WTC11 (cell line): ENCODE measurements at regions not wholly inside any gene's neighbourhood (a gene's known extent, or its start where the extent isn't known, plus 50 kb on each side); places are given as distances from the start of the nearest gene placed in this dataset.

Source experiments
- ELF4 ChIP-seq: sonication (generic); formaldehyde crosslinking; IDR thresholded peaks from 2 replicates; pipeline ENCODE4 v1.8.1; 2022; ENCODE audit warnings: low read depth, mild to moderate bottlenecking, moderate library complexity, missing genetic modification reagents
- ESRRA ChIP-seq: sonication (generic); formaldehyde crosslinking; IDR thresholded peaks from 2 replicates; pipeline ENCODE4 v1.8.1; 2022; ENCODE audit warnings: mild to moderate bottlenecking, missing genetic modification reagents, borderline replicate concordance
- JAZF1 ChIP-seq: fragments of 250-450 bp; sonication (Bioruptor Pico); IDR thresholded peaks from 2 replicates; pipeline ENCODE4 v1.9.0; 2021; ENCODE audit warnings: moderate library complexity, mild to moderate bottlenecking, inconsistent platforms
- JUN ChIP-seq: sonication (generic); formaldehyde crosslinking; IDR thresholded peaks from 2 replicates; pipeline ENCODE4 v1.8.0; 2023; ENCODE audit warnings: mild to moderate bottlenecking, missing genetic modification reagents
- NFE2L1 ChIP-seq: sonication (generic); formaldehyde crosslinking; IDR thresholded peaks from 2 replicates; pipeline ENCODE4 v1.8.1; 2023; ENCODE audit warnings: missing genetic modification reagents
- NR3C1 ChIP-seq: sonication (generic); formaldehyde crosslinking; conservative IDR thresholded peaks from 2 replicates; pipeline ENCODE4 v1.8.1; 2023; ENCODE audit warnings: low read depth, mild to moderate bottlenecking, missing genetic modification reagents
- ZNF121 ChIP-seq: sonication (generic); formaldehyde crosslinking; IDR thresholded peaks from 2 replicates; pipeline ENCODE4 v1.8.0; 2023; ENCODE audit warnings: missing genetic modification reagents
- ZNF396 ChIP-seq: fragments of 250-450 bp; sonication (Bioruptor Pico); IDR thresholded peaks from 2 replicates; pipeline ENCODE4 v1.8.0; 2021; ENCODE audit warnings: mild to moderate bottlenecking, moderate library complexity, borderline replicate concordance
- TF ChIP-seq, protein P1 (sequence below): sonication (generic); formaldehyde crosslinking; IDR thresholded peaks from 2 replicates; pipeline ENCODE4 v1.8.0; 2022; ENCODE audit warnings: mild to moderate bottlenecking, missing genetic modification reagents
- TF ChIP-seq, protein P2 (sequence below): fragments of 200-600 bp; IDR thresholded peaks from 2 replicates; pipeline ENCODE4 v1.8.0; 2022; ENCODE audit warnings: antibody characterized with exemption
- TF ChIP-seq, protein P3 (sequence below): sonication (generic); formaldehyde crosslinking; IDR thresholded peaks from 2 replicates; pipeline ENCODE4 v1.8.1; 2023; ENCODE audit warnings: mild to moderate bottlenecking, moderate library complexity, missing genetic modification reagents
- TF ChIP-seq, protein P4 (sequence below): sonication (generic); formaldehyde crosslinking; IDR thresholded peaks from 2 replicates; pipeline ENCODE4 v1.8.0; 2022; ENCODE audit warnings: mild to moderate bottlenecking, missing genetic modification reagents
- TF ChIP-seq, protein P5 (sequence below): sonication (generic); formaldehyde crosslinking; IDR thresholded peaks from 2 replicates; pipeline ENCODE4 v1.8.0; 2022; ENCODE audit warnings: mild to moderate bottlenecking, missing genetic modification reagents

DNA sequence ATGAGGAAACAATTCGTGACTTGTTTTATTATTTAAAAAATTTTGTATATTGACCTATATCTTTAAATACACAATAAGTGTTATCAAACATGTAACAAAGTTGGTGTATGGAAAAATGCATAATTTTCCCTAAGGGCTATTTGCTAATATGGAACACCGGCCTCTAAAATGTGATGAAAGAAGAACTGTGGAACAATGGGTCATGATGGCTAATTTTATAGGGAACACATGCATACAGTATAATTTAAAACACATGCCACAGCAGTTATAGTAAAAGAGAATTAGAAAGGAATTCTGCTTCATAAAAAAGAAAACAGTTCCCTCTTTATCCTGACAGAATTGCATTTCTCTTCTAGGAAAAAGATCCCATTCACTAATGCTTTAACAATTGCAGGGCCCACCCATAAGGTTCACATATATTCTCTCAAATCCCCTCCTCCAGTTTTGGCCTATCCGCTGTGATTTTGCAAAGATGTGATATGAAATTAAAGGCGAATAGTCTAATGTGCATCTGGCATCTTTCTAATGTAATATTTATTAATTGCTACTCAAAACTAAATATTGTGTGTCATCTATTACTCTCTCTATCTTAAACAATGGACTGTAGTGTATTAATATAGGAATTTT, 628.1 kb upstream of the CITED2 start:
- TF ChIP-seq, protein P1, sequence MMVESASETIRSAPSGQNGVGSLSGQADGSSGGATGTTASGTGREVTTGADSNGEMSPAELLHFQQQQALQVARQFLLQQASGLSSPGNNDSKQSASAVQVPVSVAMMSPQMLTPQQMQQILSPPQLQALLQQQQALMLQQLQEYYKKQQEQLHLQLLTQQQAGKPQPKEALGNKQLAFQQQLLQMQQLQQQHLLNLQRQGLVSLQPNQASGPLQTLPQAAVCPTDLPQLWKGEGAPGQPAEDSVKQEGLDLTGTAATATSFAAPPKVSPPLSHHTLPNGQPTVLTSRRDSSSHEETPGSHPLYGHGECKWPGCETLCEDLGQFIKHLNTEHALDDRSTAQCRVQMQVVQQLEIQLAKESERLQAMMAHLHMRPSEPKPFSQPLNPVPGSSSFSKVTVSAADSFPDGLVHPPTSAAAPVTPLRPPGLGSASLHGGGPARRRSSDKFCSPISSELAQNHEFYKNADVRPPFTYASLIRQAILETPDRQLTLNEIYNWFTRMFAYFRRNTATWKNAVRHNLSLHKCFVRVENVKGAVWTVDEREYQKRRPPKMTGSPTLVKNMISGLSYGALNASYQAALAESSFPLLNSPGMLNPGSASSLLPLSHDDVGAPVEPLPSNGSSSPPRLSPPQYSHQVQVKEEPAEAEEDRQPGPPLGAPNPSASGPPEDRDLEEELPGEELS = no peak
- TF ChIP-seq, protein P2, sequence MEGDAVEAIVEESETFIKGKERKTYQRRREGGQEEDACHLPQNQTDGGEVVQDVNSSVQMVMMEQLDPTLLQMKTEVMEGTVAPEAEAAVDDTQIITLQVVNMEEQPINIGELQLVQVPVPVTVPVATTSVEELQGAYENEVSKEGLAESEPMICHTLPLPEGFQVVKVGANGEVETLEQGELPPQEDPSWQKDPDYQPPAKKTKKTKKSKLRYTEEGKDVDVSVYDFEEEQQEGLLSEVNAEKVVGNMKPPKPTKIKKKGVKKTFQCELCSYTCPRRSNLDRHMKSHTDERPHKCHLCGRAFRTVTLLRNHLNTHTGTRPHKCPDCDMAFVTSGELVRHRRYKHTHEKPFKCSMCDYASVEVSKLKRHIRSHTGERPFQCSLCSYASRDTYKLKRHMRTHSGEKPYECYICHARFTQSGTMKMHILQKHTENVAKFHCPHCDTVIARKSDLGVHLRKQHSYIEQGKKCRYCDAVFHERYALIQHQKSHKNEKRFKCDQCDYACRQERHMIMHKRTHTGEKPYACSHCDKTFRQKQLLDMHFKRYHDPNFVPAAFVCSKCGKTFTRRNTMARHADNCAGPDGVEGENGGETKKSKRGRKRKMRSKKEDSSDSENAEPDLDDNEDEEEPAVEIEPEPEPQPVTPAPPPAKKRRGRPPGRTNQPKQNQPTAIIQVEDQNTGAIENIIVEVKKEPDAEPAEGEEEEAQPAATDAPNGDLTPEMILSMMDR = no peak
- TF ChIP-seq ZNF396 = no peak
- TF ChIP-seq ELF4 (CRISPR knock-in tag) = no peak
- no peak for TF ChIP-seq ZNF121 (CRISPR knock-in tag)
- no peak for TF ChIP-seq NR3C1 (CRISPR knock-in tag)
- TF ChIP-seq JUN = no peak
- TF ChIP-seq, protein P3, sequence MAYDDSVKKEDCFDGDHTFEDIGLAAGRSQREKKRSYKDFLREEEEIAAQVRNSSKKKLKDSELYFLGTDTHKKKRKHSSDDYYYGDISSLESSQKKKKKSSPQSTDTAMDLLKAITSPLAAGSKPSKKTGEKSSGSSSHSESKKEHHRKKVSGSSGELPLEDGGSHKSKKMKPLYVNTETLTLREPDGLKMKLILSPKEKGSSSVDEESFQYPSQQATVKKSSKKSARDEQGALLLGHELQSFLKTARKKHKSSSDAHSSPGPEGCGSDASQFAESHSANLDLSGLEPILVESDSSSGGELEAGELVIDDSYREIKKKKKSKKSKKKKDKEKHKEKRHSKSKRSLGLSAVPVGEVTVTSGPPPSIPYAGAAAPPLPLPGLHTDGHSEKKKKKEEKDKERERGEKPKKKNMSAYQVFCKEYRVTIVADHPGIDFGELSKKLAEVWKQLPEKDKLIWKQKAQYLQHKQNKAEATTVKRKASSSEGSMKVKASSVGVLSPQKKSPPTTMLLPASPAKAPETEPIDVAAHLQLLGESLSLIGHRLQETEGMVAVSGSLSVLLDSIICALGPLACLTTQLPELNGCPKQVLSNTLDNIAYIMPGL (CRISPR knock-in tag) = no peak
- TF ChIP-seq, protein P4, sequence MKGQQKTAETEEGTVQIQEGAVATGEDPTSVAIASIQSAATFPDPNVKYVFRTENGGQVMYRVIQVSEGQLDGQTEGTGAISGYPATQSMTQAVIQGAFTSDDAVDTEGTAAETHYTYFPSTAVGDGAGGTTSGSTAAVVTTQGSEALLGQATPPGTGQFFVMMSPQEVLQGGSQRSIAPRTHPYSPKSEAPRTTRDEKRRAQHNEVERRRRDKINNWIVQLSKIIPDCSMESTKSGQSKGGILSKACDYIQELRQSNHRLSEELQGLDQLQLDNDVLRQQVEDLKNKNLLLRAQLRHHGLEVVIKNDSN (CRISPR knock-in tag) = no peak
- TF ChIP-seq JAZF1 (CRISPR knock-in tag) = no peak
- TF ChIP-seq, protein P5, sequence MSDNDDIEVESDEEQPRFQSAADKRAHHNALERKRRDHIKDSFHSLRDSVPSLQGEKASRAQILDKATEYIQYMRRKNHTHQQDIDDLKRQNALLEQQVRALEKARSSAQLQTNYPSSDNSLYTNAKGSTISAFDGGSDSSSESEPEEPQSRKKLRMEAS (CRISPR knock-in tag) = no peak
- TF ChIP-seq ESRRA (CRISPR knock-in tag) = no peak
- TF ChIP-seq NFE2L1 (CRISPR knock-in tag) = no peak
